SJSA1 (cell line): ENCODE measurements at regions not wholly inside any gene's neighbourhood (a gene's known extent, or its start where the extent isn't known, plus 50 kb on each side); places are given as distances from the start of the nearest gene placed in this dataset.

Experiments
- DNase-seq, 2 experiments: peaks; one replicate each; pipeline ENCODE4 v3.0.0-alpha.2; 2015 to 2020; ENCODE audit warnings: low spot score in 2 of 2, low read depth in 1 of 2
- H3K27ac ChIP-seq: fragments of 250-450 bp; sonication (Bioruptor Pico); 2 replicates; pipeline ENCODE4 v1.5.1; 2020; ENCODE audit warnings: mild to moderate bottlenecking, moderate library complexity
- H3K27me3 ChIP-seq: fragments of 250-450 bp; sonication (Bioruptor Pico); replicated peaks from 2 replicates; pipeline ENCODE4 v1.5.1; 2020; ENCODE audit warnings: mild to moderate bottlenecking, moderate library complexity
- H3K36me3 ChIP-seq: fragments of 250-450 bp; sonication (Bioruptor Pico); 2 replicates; pipeline ENCODE4 v1.5.1; 2020; ENCODE audit warnings: mild to moderate bottlenecking
- H3K4me1 ChIP-seq: fragments of 250-450 bp; sonication (Bioruptor Pico); replicated peaks from 2 replicates; pipeline ENCODE4 v1.6.1; 2021; ENCODE audit warnings: mild to moderate bottlenecking
- H3K4me3 ChIP-seq: fragments of 250-450 bp; sonication (Bioruptor Pico); 2 replicates; pipeline ENCODE4 v1.5.1; 2020; ENCODE audit warnings: mild to moderate bottlenecking
- H3K9me3 ChIP-seq: fragments of 250-450 bp; sonication (Bioruptor Pico); replicated peaks from 2 replicates; pipeline ENCODE4 v1.5.1; 2020; ENCODE audit warnings: mild to moderate bottlenecking

GRCh38 chr18:54506516-54507261 lies 84.4 kb upstream of the DYNAP start:
- H3K36me3 ChIP-seq: no peaks in the 10 kb centered on the region
- no peak overlapping the region for H3K4me3 ChIP-seq
- no peak for DNase-seq
- H3K27me3 ChIP-seq: no peaks in the 10 kb centered on the region; the same call in 1 of the 2 replicates
- no peaks in the 10 kb centered on the region for H3K4me1 ChIP-seq
- H3K27ac ChIP-seq: no peak overlapping the region
- no peaks in the 10 kb centered on the region; the same call in 1 of the 2 replicates for H3K9me3 ChIP-seq

- no peaks in the 10 kb centered on the region; the same call in 1 of the 2 replicates for H3K27me3 ChIP-seq
- H3K9me3 ChIP-seq: no peaks in the 10 kb centered on the region; the same call in 1 of the 2 replicates
Observed at GRCh38 chr18:54509793-54510192, 81.3 kb upstream of the DYNAP start.

GRCh38 chr18:54515149-54515548 lies 75.9 kb upstream of the DYNAP start:
- no peak for DNase-seq
- Histone ChIP-seq H3K27me3 (no peaks in the 10 kb centered on the region; the same call in 1 of the 2 replicates), H3K27ac (no peak overlapping the region), H3K36me3 (no peaks in the 10 kb centered on the region), H3K9me3 (no peaks in the 10 kb centered on the region), H3K4me3 (no peak overlapping the region), H3K4me1 (no peaks in the 10 kb centered on the region)

More at GRCh38 chr18:54509793-54510192, 81.3 kb upstream of the DYNAP start:
- Histone ChIP-seq H3K4me1 (no peaks in the 10 kb centered on the region), H3K4me3 (no peak overlapping the region), H3K27ac (no peak overlapping the region), H3K36me3 (no peaks in the 10 kb centered on the region)
- no peak for DNase-seq

- no peaks in the 10 kb centered on the region for H3K9me3 ChIP-seq
- DNase-seq: no peak
- H3K27ac ChIP-seq: no peak overlapping the region
- no peaks in the 10 kb centered on the region for H3K4me1 ChIP-seq
- no peaks in the 10 kb centered on the region; the same call in 1 of the 2 replicates for H3K27me3 ChIP-seq
- no peak overlapping the region for H3K4me3 ChIP-seq
- H3K36me3 ChIP-seq: no peaks in the 10 kb centered on the region
Observed at GRCh38 chr18:54517521-54517920, 73.5 kb upstream of the DYNAP start.

- no peaks in the 10 kb centered on the region for H3K4me1 ChIP-seq
- no peak overlapping the region for H3K27ac ChIP-seq
- no peak for DNase-seq
- no peaks in the 10 kb centered on the region for H3K27me3 ChIP-seq
- no peaks in the 10 kb centered on the region for H3K9me3 ChIP-seq
- H3K36me3 ChIP-seq: no peaks in the 10 kb centered on the region
- no peak overlapping the region for H3K4me3 ChIP-seq
Observed at GRCh38 chr18:54521846-54522245, 69.2 kb upstream of the DYNAP start.

- Histone ChIP-seq H3K27ac (no peak overlapping the region), H3K4me1 (no peaks in the 10 kb centered on the region), H3K36me3 (no peaks in the 10 kb centered on the region), H3K9me3 (no peaks in the 10 kb centered on the region), H3K4me3 (no peak overlapping the region), H3K27me3 (no peaks in the 10 kb centered on the region)
- DNase-seq: no peak
Observed at GRCh38 chr18:54528942-54529376, 62.1 kb upstream of the DYNAP start.

- no peaks in the 10 kb centered on the region for H3K36me3 ChIP-seq
- no peak overlapping the region for H3K27ac ChIP-seq
- no peaks in the 10 kb centered on the region for H3K9me3 ChIP-seq
- H3K4me1 ChIP-seq: no peaks in the 10 kb centered on the region
- DNase-seq: no peak
- no peaks in the 10 kb centered on the region for H3K27me3 ChIP-seq
- H3K4me3 ChIP-seq: no peak overlapping the region
Observed at GRCh38 chr18:54529444-54529843, 61.6 kb upstream of the DYNAP start.

GRCh38 chr18:54530285-54530684 lies 60.8 kb upstream of the DYNAP start:
- no peaks in the 10 kb centered on the region for H3K36me3 ChIP-seq
- DNase-seq: no peak
- H3K4me1 ChIP-seq: no peaks in the 10 kb centered on the region
- H3K4me3 ChIP-seq: no peak overlapping the region
- H3K27ac ChIP-seq: no peak overlapping the region
- no peaks in the 10 kb centered on the region for H3K27me3 ChIP-seq
- no peaks in the 10 kb centered on the region for H3K9me3 ChIP-seq

- H3K9me3 ChIP-seq: no peaks in the 10 kb centered on the region
- no peak overlapping the region for H3K4me3 ChIP-seq
- H3K27me3 ChIP-seq: no peaks in the 10 kb centered on the region
- no peak for DNase-seq
- no peaks in the 10 kb centered on the region for H3K36me3 ChIP-seq
- H3K27ac ChIP-seq: no peak overlapping the region
- no peaks in the 10 kb centered on the region for H3K4me1 ChIP-seq
Observed at GRCh38 chr18:54531402-54532065, 59.5 kb upstream of the DYNAP start.

GRCh38 chr18:54532222-54532621 lies 58.8 kb upstream of the DYNAP start:
- no peaks in the 10 kb centered on the region for H3K36me3 ChIP-seq

GRCh38 chr18:54532962-54533361 lies 58.1 kb upstream of the DYNAP start:
- Histone ChIP-seq H3K36me3 (no peaks in the 10 kb centered on the region), H3K4me3 (no peak overlapping the region), H3K9me3 (no peaks in the 10 kb centered on the region), H3K27me3 (no peaks in the 10 kb centered on the region), H3K4me1 (no peaks in the 10 kb centered on the region), H3K27ac (no peak overlapping the region)
- DNase-seq: no peak

More at GRCh38 chr18:54532222-54532621, 58.8 kb upstream of the DYNAP start:
- Histone ChIP-seq H3K4me3 (no peak overlapping the region), H3K9me3 (no peaks in the 10 kb centered on the region), H3K27ac (no peak overlapping the region), H3K27me3 (no peaks in the 10 kb centered on the region), H3K4me1 (no peaks in the 10 kb centered on the region)
- DNase-seq: no peak
